Stomach (tissue), 8 donors: ENCODE measurements at regions not wholly inside any gene's neighbourhood (a gene's known extent, or its start where the extent isn't known, plus 50 kb on each side); places are given as distances from the start of the nearest gene placed in this dataset.
A peak's percentile ranks its signal among the peaks of the same experiment; 100 is the strongest.

Experiments used
- DNase-seq, 2 donors: peaks; one replicate each; pipeline versions ENCODE4 v3.0.0 to v3.0.0-alpha.2; 2013 to 2019
- H3K27ac ChIP-seq, 5 donors: fragments of 200-600 bp in 4 of 5; sonication (generic) in 4 of 5; one replicate each; pipeline ENCODE4 v1.5.1; 2013 to 2019; ENCODE audit warnings: mild to moderate bottlenecking in 1 of 5, moderate library complexity in 1 of 5
- H3K27me3 ChIP-seq, 3 donors: fragments of 200-600 bp; sonication (generic); one replicate each; pipeline ENCODE4 v1.5.1; 2017 to 2019; ENCODE audit warnings: mixed run types in 1 of 3
- H3K36me3 ChIP-seq, 4 donors: fragments of 200-600 bp; sonication (generic); 1 replicate in 3 of 4; 2 replicates in 1 of 4; pipeline ENCODE4 v1.5.1; 2016 to 2019
- H3K4me1 ChIP-seq, 4 donors: fragments of 200-600 bp; sonication (generic); one replicate each; pipeline ENCODE4 v1.5.1; 2016 to 2019
- H3K4me3 ChIP-seq, 4 donors: fragments of 200-600 bp; sonication (generic) in 3 of 4; one replicate each; pipeline ENCODE4 v1.5.1; 2016 to 2019; ENCODE audit warnings: mild to moderate bottlenecking in 1 of 4
- H3K9me3 ChIP-seq, 4 donors: fragments of 200-600 bp; sonication (generic); one replicate each; pipeline ENCODE4 v1.5.1; 2016 to 2019
- CTCF ChIP-seq, 7 experiments: fragments of 450-650 bp in 4 of 7; fragments of 200-600 bp in 3 of 7; sonication (generic) in 3 of 7; IDR thresholded peaks; one replicate each; pipeline ENCODE4 v1.5.1; 2016 to 2019; ENCODE audit warnings: antibody characterized with exemption in 7 of 7, control low read depth in 2 of 7, mild to moderate bottlenecking in 1 of 7
- EP300 ChIP-seq: sonication (generic); formaldehyde crosslinking; IDR thresholded peaks from one replicate; pipeline ENCODE4 v1.6.1; 2017; ENCODE audit warnings: antibody characterized with exemption
- POLR2A ChIP-seq, 4 donors: fragments of 450-650 bp; IDR thresholded peaks; one replicate each; pipeline ENCODE4 v1.6.1; 2016; ENCODE audit warnings: antibody characterized with exemption in 4 of 4, control low read depth in 2 of 4, mild to moderate bottlenecking in 1 of 4, moderate library complexity in 1 of 4
- POLR2AphosphoS5 ChIP-seq, 3 donors: sonication (generic); formaldehyde crosslinking; IDR thresholded peaks; one replicate each; pipeline ENCODE4 v1.6.1; 2016; ENCODE audit warnings: antibody characterized with exemption in 3 of 3
- WGBS, 5 donors: extraction: QIAGEN DNeasy Blood & Tissue Kit in 3 of 5; methylation state at CpG; one replicate each; pipeline versions ENCODE4 v1.1.5 to v1.1.7; 2013 to 2018; 5-methylcytosine and 5-hydroxymethylcytosine counted together
- intact Hi-C: fragments of 100-400 bp; cut with DNase I; formaldehyde crosslinking; loops from one replicate; pipeline ENCODE4 v1.15.1; 2023; ENCODE audit warnings: low total_unique reads
- donor health status: healthy with polysubstance abuse.
- donor health status: Bipolar disorder and iron deficiency.
- donor health status: healthy.

GRCh38 chr3:144129536-144130214 lies 158.1 kb downstream of the DIPK2A start:
- Histone ChIP-seq H3K4me1 (peaks cover 0 to 16% (median 0%) of the 10 kb centered on the region in 4 donors), H3K27ac (no peak overlapping the region), H3K9me3 (peaks cover 0 to 12% (median 0%) of the 10 kb centered on the region in 4 donors), H3K36me3 (no peaks in the 10 kb centered on the region), H3K4me3 (no peak overlapping the region), H3K27me3 (no peaks in the 10 kb centered on the region)
- 86 to 94% (median 93%) methylated on average over 6 of the region's 6 CpGs for WGBS, 5 donors
- no peak for TF ChIP-seq POLR2AphosphoS5 (IDR thresholded peaks at IDR 0.05)
- TF ChIP-seq CTCF (IDR thresholded peaks at IDR 0.05): no peak
- no peak for TF ChIP-seq POLR2A (IDR thresholded peaks at IDR 0.05)
- TF ChIP-seq EP300: no peak
- DNase-seq: no peak
- intact Hi-C loops: no loop called here

GRCh38 chr3:144141074-144141473 lies 169.5 kb downstream of the DIPK2A start:
- Histone ChIP-seq H3K4me3 (no peak overlapping the region), H3K36me3 (no peaks in the 10 kb centered on the region), H3K27me3 (no peaks in the 10 kb centered on the region), H3K9me3 (peaks cover 0 to 9% (median 3%) of the 10 kb centered on the region in 4 donors), H3K27ac (no peak overlapping the region), H3K4me1 (peaks cover 0 to 12% (median 0%) of the 10 kb centered on the region in 4 donors)
- 83 to 92% (median 89%) methylated on average over 2 of the region's 2 CpGs for WGBS, 5 donors
- intact Hi-C loops: no loop called here
- TF ChIP-seq EP300: no peak
- DNase-seq: no peak

GRCh38 chr3:144141496-144141895 lies 169.9 kb downstream of the DIPK2A start:
- Histone ChIP-seq H3K4me1 (peaks cover 0 to 12% (median 0%) of the 10 kb centered on the region in 4 donors), H3K9me3 (peaks cover 0 to 9% (median 3%) of the 10 kb centered on the region in 4 donors), H3K27me3 (no peaks in the 10 kb centered on the region), H3K4me3 (no peak overlapping the region), H3K36me3 (no peaks in the 10 kb centered on the region), H3K27ac (peak overlapping the region in 1 of 5 donors; percentile 17)
- TF ChIP-seq CTCF (IDR thresholded peaks at IDR 0.05): no peak
- TF ChIP-seq EP300: no peak
- TF ChIP-seq POLR2AphosphoS5 (IDR thresholded peaks at IDR 0.05): no peak
- TF ChIP-seq POLR2A (IDR thresholded peaks at IDR 0.05): no peak
- WGBS, 5 donors: 75 to 95% (median 85%) methylated on average over 1 of the region's 1 CpG
- intact Hi-C loops: no loop called here
- DNase-seq: no peak

GRCh38 chr3:144142151-144142840 lies 170.7 kb downstream of the DIPK2A start:
- WGBS, 5 donors: 53 to 72% (median 66%) methylated on average over 5 of the region's 5 CpGs
- DNase-seq: peak in 1 of 2 donors; percentile 30
- Histone ChIP-seq H3K27ac (peak overlapping the region in 3 of 5 donors; percentile 4 to 22 (median 17)), H3K9me3 (peaks cover 0 to 4% (median 2%) of the 10 kb centered on the region in 4 donors), H3K27me3 (no peaks in the 10 kb centered on the region), H3K4me1 (peaks cover 0 to 12% (median 0%) of the 10 kb centered on the region in 4 donors), H3K36me3 (no peaks in the 10 kb centered on the region), H3K4me3 (no peak overlapping the region)
- TF ChIP-seq POLR2A (IDR thresholded peaks at IDR 0.05): no peak
- no peak for TF ChIP-seq EP300
- no peak for TF ChIP-seq POLR2AphosphoS5 (IDR thresholded peaks at IDR 0.05)
- no peak for TF ChIP-seq CTCF (IDR thresholded peaks at IDR 0.05)
- intact Hi-C loops: no loop called here
